Heart left ventricle (tissue), 13 donors: ENCODE measurements at regions not wholly inside any gene's neighbourhood (a gene's known extent, or its start where the extent isn't known, plus 50 kb on each side); places are given as distances from the start of the nearest gene placed in this dataset.

ENCODE experiments used
- POLR2A ChIP-seq, 2 donors: fragments of 450-650 bp; IDR thresholded peaks; one replicate each; pipeline ENCODE4 v1.6.1; 2017; ENCODE audit warnings: antibody characterized with exemption in 2 of 2, mild to moderate bottlenecking in 2 of 2, moderate library complexity in 2 of 2
- TF ChIP-seq, protein P1 (sequence below), 12 donors: fragments of 200-600 bp; sonication (generic) in 4 of 12; IDR thresholded peaks; one replicate each; pipeline versions ENCODE4 v1.5.0 to v1.8.0; 2018 to 2022; ENCODE audit warnings: antibody characterized with exemption in 12 of 12, mild to moderate bottlenecking in 5 of 12
- donor health status: ischemic (EF 13 %, LVEDD 7.1; RV severe dilation, severe dysfunction).
- donor health status: DM: no; HTN: yes; CAD: no.
- donor health status: DM: no; HTN: no; CAD: no.
- donor health status: ischemic (EF 25% LVEDD 6.9; RV normal size, moderate dysfunction).
- donor health status: ischemic (EF 25% LVEDD 5.7; RV mildly dilated, moderate dysfunction).
- donor health status: ischemic (EF 35%, LVEDD 5.7; RV mildly dilated, moderate dysfunction).
- donor health status: nonischemic (EF 11% LVEDD 7.7; RV severe dilation, severe dysfunction).
- donor health status: DM: yes; HTN: yes; CAD: no.
- donor health status: PGD.
- donor health status: ischemic (EF 29% LVEDD 5.4; RV normal size, mild dysfunction).
- donor health status: nonischemic (EF 23%, LVEDD 6.1; RV moderate dilation, normal function).

- TF ChIP-seq, protein P1, sequence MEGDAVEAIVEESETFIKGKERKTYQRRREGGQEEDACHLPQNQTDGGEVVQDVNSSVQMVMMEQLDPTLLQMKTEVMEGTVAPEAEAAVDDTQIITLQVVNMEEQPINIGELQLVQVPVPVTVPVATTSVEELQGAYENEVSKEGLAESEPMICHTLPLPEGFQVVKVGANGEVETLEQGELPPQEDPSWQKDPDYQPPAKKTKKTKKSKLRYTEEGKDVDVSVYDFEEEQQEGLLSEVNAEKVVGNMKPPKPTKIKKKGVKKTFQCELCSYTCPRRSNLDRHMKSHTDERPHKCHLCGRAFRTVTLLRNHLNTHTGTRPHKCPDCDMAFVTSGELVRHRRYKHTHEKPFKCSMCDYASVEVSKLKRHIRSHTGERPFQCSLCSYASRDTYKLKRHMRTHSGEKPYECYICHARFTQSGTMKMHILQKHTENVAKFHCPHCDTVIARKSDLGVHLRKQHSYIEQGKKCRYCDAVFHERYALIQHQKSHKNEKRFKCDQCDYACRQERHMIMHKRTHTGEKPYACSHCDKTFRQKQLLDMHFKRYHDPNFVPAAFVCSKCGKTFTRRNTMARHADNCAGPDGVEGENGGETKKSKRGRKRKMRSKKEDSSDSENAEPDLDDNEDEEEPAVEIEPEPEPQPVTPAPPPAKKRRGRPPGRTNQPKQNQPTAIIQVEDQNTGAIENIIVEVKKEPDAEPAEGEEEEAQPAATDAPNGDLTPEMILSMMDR (IDR thresholded peaks at IDR 0.05), result no peak
- no peak for TF ChIP-seq POLR2A (IDR thresholded peaks at IDR 0.05)
Measured at GRCh38 chr9:89956907-89957306, 352.1 kb downstream of the GADD45G start.
